Caco-2 (cell line): ENCODE measurements at regions not wholly inside any gene's neighbourhood (a gene's known extent, or its start where the extent isn't known, plus 50 kb on each side); places are given as distances from the start of the nearest gene placed in this dataset.

Experiments
- BruUV-seq: library from RNA; stranded (reverse); fragments of 400-500 nt; replicated peaks from 2 replicates; lab custom pipeline; 2021; lab: Mats Ljungman, UMichigan
- CTCF ChIA-PET: fragments of 300-600 bp; sonication (Branson Sonifier 250); formaldehyde crosslinking; loops from one replicate; lab custom pipeline; 2022; ENCODE audit warnings: antibody characterized with exemption; lab: Charles Lee
- POLR2A ChIA-PET: fragments of 300-600 bp; sonication (Branson Sonifier 250); formaldehyde crosslinking; loops from one replicate; lab custom pipeline; 2022; ENCODE audit warnings: antibody characterized with exemption; lab: Charles Lee
- DNase-seq, 2 experiments: peaks; one replicate each; pipeline versions ENCODE4 v3.0.0 to v3.0.0-alpha.2; 2020 to 2022
- H3K27me3 ChIP-seq: replicated peaks from 2 replicates; pipeline ENCODE4 v1.6.0; 2011; ENCODE audit warnings: low read length; ENCODE audit not compliant: control insufficient read depth, insufficient read depth
- H3K36me3 ChIP-seq: 2 replicates; pipeline ENCODE4 v1.5.1; 2011; ENCODE audit warnings: low read length; ENCODE audit not compliant: control insufficient read depth, insufficient read depth
- H3K4me1 ChIP-seq: fragments of 250-450 bp; sonication (Bioruptor Pico); 2 replicates; pipeline ENCODE4 v1.5.1; 2020; ENCODE audit warnings: mild to moderate bottlenecking
- H3K4me3 ChIP-seq: 2 replicates; pipeline ENCODE4 v1.5.1; 2011; ENCODE audit warnings: low read depth, mild to moderate bottlenecking, control low read depth, low read length
- H3K9me3 ChIP-seq: fragments of 250-450 bp; sonication (Bioruptor Pico); 2 replicates; pipeline ENCODE4 v1.5.1; 2020; ENCODE audit warnings: mild to moderate bottlenecking, moderate library complexity
- H3K27ac Mint-ChIP-seq: one replicate; pipeline ENCODE4 v1.8.0; 2022; ENCODE audit warnings: mixed read lengths; ENCODE audit not compliant: unreplicated experiment
- H3K27me3 Mint-ChIP-seq: one replicate; pipeline ENCODE4 v1.8.0; 2022; ENCODE audit warnings: mixed read lengths; ENCODE audit not compliant: insufficient read depth, unreplicated experiment
- H3K36me3 Mint-ChIP-seq: one replicate; pipeline ENCODE4 v1.8.0; 2022; ENCODE audit warnings: mild to moderate bottlenecking, mixed read lengths; ENCODE audit not compliant: insufficient read depth, unreplicated experiment
- H3K4me1 Mint-ChIP-seq: one replicate; pipeline ENCODE4 v1.8.0; 2022; ENCODE audit warnings: low read depth, mixed read lengths; ENCODE audit not compliant: unreplicated experiment
- H3K4me3 Mint-ChIP-seq: one replicate; pipeline ENCODE4 v1.8.0; 2022; ENCODE audit warnings: mild to moderate bottlenecking, moderate library complexity, mixed read lengths; ENCODE audit not compliant: unreplicated experiment
- H3K9me3 Mint-ChIP-seq: one replicate; pipeline ENCODE4 v1.8.0; 2022; ENCODE audit warnings: mixed read lengths; ENCODE audit not compliant: unreplicated experiment
- intact Hi-C: fragments of 100-400 bp; cut with micrococcal nuclease; formaldehyde crosslinking; loops from one replicate; pipeline ENCODE4 v1.10.0; 2022; ENCODE audit not compliant: unreplicated experiment
- TF ChIP-seq, protein P1 (sequence below), 2 experiments: fragments of 200-600 bp in 1 of 2; IDR thresholded peaks; 1 replicate in 1 of 2; 2 replicates in 1 of 2; pipeline versions ENCODE4 v1.5.1 to v1.8.0; 2011 to 2022; ENCODE audit warnings: antibody characterized with exemption in 1 of 2, control low read depth in 1 of 2, inconsistent platforms in 1 of 2, low read depth in 1 of 2, low read length in 1 of 2, mild to moderate bottlenecking in 1 of 2, moderate library complexity in 1 of 2; ENCODE audit not compliant: insufficient read depth in 1 of 2, severe bottlenecking in 1 of 2, unreplicated experiment in 1 of 2

- peaks cover 11% of the 10 kb centered on the region for H3K9me3 Mint-ChIP-seq
- H3K4me1 Mint-ChIP-seq, result no peaks in the 10 kb centered on the region
- Histone ChIP-seq H3K27me3 (no peaks in the 10 kb centered on the region), H3K36me3 (no peaks in the 10 kb centered on the region), H3K4me3 (no peak overlapping the region), H3K9me3 (no peaks in the 10 kb centered on the region), H3K4me1 (no peaks in the 10 kb centered on the region)
- no peak overlapping the region for H3K4me3 Mint-ChIP-seq
- BruUV-seq, result no TSS peak
- H3K27me3 Mint-ChIP-seq, result peaks cover 7% of the 10 kb centered on the region
- CTCF ChIA-PET, result no interaction called here
- H3K36me3 Mint-ChIP-seq, result no peaks in the 10 kb centered on the region
- no peak for DNase-seq
- TF ChIP-seq, protein P1, sequence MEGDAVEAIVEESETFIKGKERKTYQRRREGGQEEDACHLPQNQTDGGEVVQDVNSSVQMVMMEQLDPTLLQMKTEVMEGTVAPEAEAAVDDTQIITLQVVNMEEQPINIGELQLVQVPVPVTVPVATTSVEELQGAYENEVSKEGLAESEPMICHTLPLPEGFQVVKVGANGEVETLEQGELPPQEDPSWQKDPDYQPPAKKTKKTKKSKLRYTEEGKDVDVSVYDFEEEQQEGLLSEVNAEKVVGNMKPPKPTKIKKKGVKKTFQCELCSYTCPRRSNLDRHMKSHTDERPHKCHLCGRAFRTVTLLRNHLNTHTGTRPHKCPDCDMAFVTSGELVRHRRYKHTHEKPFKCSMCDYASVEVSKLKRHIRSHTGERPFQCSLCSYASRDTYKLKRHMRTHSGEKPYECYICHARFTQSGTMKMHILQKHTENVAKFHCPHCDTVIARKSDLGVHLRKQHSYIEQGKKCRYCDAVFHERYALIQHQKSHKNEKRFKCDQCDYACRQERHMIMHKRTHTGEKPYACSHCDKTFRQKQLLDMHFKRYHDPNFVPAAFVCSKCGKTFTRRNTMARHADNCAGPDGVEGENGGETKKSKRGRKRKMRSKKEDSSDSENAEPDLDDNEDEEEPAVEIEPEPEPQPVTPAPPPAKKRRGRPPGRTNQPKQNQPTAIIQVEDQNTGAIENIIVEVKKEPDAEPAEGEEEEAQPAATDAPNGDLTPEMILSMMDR (IDR thresholded peaks at IDR 0.05; ENCODE audit: insufficient read depth in 1 of 2, low read depth in 1 of 2, low read length in 1 of 2, severe bottlenecking in 1 of 2, unreplicated experiment in 1 of 2), result no peak
- POLR2A ChIA-PET, result no interaction called here
- intact Hi-C loops, result loop anchor here (1.0 kb wide), 1 partner anchor 89 kb away; no protein-coding TSS in a partner anchor
- no peak overlapping the region for H3K27ac Mint-ChIP-seq
Measured at GRCh38 chr1:70616946-70617345, 205.9 kb downstream of the CTH start.

- no peaks in the 10 kb centered on the region for H3K36me3 ChIP-seq
- H3K4me3 ChIP-seq, result no peak overlapping the region
- Mint-ChIP-seq H3K27me3 (peaks cover 7% of the 10 kb centered on the region), H3K4me1 (no peaks in the 10 kb centered on the region), H3K4me3 (no peak overlapping the region), H3K36me3 (no peaks in the 10 kb centered on the region), H3K9me3 (peaks cover 11% of the 10 kb centered on the region), H3K27ac (no peak overlapping the region)
- ChIA-PET CTCF (interaction anchor here (0.5 to 0.7 kb wide), 2 partner anchors 89 to 463 kb away, joined by 4 read pairs; no protein-coding TSS in a partner anchor), POLR2A (no interaction called here)
- intact Hi-C loops, result loop anchor here (1.0 kb wide), 1 partner anchor 89 kb away; no protein-coding TSS in a partner anchor
- H3K4me1 ChIP-seq, result no peaks in the 10 kb centered on the region
- no peak for DNase-seq
- no TSS peak for BruUV-seq
- TF ChIP-seq, protein P1 (IDR thresholded peaks at IDR 0.05; ENCODE audit: insufficient read depth in 1 of 2, low read depth in 1 of 2, low read length in 1 of 2, severe bottlenecking in 1 of 2, unreplicated experiment in 1 of 2), result no peak
- H3K9me3 ChIP-seq, result no peaks in the 10 kb centered on the region
- H3K27me3 ChIP-seq, result no peaks in the 10 kb centered on the region
Measured at GRCh38 chr1:70617728-70618127, 206.7 kb downstream of the CTH start.

GRCh38 chr1:70627910-70628309 lies 216.8 kb downstream of the CTH start:
- H3K9me3 ChIP-seq, result no peaks in the 10 kb centered on the region
- no TSS peak for BruUV-seq
- H3K4me1 ChIP-seq, result no peaks in the 10 kb centered on the region
- no peak for DNase-seq
- ChIA-PET POLR2A (no interaction called here), CTCF (no interaction called here)
- no peak overlapping the region for H3K4me3 ChIP-seq
- no peaks in the 10 kb centered on the region for H3K36me3 ChIP-seq
- peaks cover 5% of the 10 kb centered on the region for H3K27me3 Mint-ChIP-seq
- no peak overlapping the region for H3K4me3 Mint-ChIP-seq
- TF ChIP-seq, protein P1 (IDR thresholded peaks at IDR 0.05; ENCODE audit: insufficient read depth in 1 of 2, low read depth in 1 of 2, low read length in 1 of 2, severe bottlenecking in 1 of 2, unreplicated experiment in 1 of 2), result no peak
- no peaks in the 10 kb centered on the region for H3K4me1 Mint-ChIP-seq
- H3K36me3 Mint-ChIP-seq, result no peaks in the 10 kb centered on the region
- intact Hi-C loops, result no loop called here
- no peaks in the 10 kb centered on the region for H3K27me3 ChIP-seq
- H3K27ac Mint-ChIP-seq, result no peak overlapping the region
- H3K9me3 Mint-ChIP-seq, result no peaks in the 10 kb centered on the region
